Keratinocyte (primary cell): ENCODE measurements at regions not wholly inside any gene's neighbourhood (a gene's known extent, or its start where the extent isn't known, plus 50 kb on each side); places are given as distances from the start of the nearest gene placed in this dataset.

Source experiments
- CTCF ChIP-seq, 3 experiments: IDR thresholded peaks in 1 of 3; conservative IDR thresholded peaks in 1 of 3; optimal IDR thresholded peaks in 1 of 3; 2 replicates in 2 of 3; 3 replicates in 1 of 3; pipeline versions ENCODE3 to v1.5.1; 2011; ENCODE audit warnings: low read length in 3 of 3, mild to moderate bottlenecking in 3 of 3, moderate library complexity in 2 of 3, control low read depth in 1 of 3, inconsistent platforms in 1 of 3; ENCODE audit not compliant: insufficient read depth in 2 of 3; ENCODE audit errors: extremely low read depth in 1 of 3
- EZH2 ChIP-seq: IDR thresholded peaks from one replicate; pipeline ENCODE4 v1.6.1; 2012; ENCODE audit warnings: inconsistent platforms, mild to moderate bottlenecking, low read length, moderate library complexity

- TF ChIP-seq CTCF (optimal IDR thresholded peaks at IDR 0.05 in 1 of 3, IDR thresholded peaks at IDR 0.05 in 1 of 3, conservative IDR thresholded peaks at IDR 0.05 in 1 of 3; ENCODE audit: extremely low read depth in 1 of 3, insufficient read depth in 2 of 3, low read length in 3 of 3) (no peak), EZH2 (no peak)
Observed at GRCh38 chr5:32519508-32519907, 65.8 kb upstream of the SUB1 start.
